AG09309 (cell line): ENCODE measurements at regions not wholly inside any gene's neighbourhood (a gene's known extent, or its start where the extent isn't known, plus 50 kb on each side); places are given as distances from the start of the nearest gene placed in this dataset.

Source experiments
- DNase-seq: peaks from one replicate; pipeline ENCODE4 v3.0.0-alpha.2; 2010; ENCODE audit warnings: low read depth
- H3K4me3 ChIP-seq: 2 replicates; pipeline ENCODE4 v1.5.1; 2011; ENCODE audit warnings: mild to moderate bottlenecking, low read depth, low read length, moderate library complexity; ENCODE audit not compliant: control insufficient read depth
- TF ChIP-seq, protein P1 (sequence below): IDR thresholded peaks from 2 replicates; pipeline ENCODE4 v1.5.1; 2011; ENCODE audit warnings: mild to moderate bottlenecking, low read depth, low read length, inconsistent platforms; ENCODE audit not compliant: insufficient read depth, control insufficient read depth; ENCODE audit errors: missing control alignments

DNA sequence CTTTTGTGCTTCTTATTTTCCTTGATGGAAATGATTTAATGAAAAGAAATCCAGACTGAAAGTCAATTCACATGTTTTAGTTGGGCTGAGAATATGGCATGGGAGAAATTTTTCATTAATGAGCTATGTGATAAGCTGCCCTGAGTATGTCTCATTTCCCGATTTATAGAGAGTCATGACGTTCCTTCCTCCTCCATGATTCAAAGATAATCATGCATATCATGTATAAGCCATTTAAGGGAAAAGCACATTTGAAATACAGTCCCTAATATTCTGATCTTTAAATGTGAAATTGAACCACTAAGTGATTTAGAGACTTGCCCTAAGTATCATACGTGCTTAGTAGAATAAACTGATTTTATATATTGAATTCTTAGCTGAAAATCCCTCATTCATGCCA is 840.9 kb downstream of the PCDH17 start:
- DNase-seq, result no peak
- TF ChIP-seq, protein P1, sequence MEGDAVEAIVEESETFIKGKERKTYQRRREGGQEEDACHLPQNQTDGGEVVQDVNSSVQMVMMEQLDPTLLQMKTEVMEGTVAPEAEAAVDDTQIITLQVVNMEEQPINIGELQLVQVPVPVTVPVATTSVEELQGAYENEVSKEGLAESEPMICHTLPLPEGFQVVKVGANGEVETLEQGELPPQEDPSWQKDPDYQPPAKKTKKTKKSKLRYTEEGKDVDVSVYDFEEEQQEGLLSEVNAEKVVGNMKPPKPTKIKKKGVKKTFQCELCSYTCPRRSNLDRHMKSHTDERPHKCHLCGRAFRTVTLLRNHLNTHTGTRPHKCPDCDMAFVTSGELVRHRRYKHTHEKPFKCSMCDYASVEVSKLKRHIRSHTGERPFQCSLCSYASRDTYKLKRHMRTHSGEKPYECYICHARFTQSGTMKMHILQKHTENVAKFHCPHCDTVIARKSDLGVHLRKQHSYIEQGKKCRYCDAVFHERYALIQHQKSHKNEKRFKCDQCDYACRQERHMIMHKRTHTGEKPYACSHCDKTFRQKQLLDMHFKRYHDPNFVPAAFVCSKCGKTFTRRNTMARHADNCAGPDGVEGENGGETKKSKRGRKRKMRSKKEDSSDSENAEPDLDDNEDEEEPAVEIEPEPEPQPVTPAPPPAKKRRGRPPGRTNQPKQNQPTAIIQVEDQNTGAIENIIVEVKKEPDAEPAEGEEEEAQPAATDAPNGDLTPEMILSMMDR, result no peak
- H3K4me3 ChIP-seq, result no peak overlapping the region

DNA sequence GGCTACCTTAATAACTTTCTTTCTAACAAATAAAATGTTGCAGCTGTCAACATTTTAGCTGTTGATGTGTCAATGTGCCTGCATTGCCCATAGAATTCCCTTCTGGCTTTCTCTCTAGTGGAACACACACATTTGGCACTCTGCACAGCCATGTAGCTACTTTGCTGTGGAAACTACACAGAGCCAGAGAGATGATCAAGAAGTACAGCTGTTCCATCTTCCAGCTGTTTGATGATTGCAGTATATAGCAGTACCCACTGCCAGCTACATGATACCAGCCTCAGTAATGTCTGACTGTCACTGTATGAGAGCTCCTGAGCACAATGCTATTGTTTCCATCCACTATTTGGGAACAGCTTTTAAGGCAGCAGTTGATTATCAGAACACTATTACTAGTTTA is 843.0 kb downstream of the PCDH17 start:
- no peak for DNase-seq
- no peak overlapping the region for H3K4me3 ChIP-seq
- TF ChIP-seq, protein P1, result no peak

DNA sequence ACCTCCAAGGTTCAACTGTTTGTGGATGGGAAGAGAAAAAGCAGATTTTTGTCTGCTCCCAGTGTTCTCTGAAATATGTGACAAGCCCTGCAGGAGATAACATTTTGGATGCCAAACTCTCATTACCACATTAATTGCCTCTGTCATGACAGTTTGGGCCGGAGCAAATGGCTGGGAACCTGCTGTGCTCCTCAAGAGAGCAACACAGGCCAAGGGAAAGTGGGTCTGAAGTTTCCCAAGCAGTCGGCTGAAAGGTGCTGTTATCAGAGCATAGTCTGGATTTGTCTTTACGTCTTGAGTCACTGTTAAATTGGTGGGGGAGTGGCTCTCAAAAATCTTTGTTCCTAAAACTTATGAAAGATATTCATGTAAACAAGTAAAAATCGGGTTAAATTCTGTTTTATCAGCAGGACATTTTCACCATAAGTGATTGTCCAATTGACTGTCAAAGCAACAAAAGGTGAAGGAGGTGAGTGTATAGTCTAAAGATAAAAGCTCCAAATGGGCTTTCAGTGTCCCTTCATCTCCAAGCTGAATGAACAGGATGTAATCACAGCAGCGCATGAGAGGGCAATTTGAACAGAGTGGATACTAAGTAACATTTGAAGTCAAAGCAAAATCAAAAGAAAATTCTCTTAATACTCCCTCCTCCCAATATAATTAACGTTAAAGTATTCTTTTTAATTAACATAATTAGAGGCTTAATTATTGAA is 844.8 kb downstream of the PCDH17 start:
- no peak overlapping the region for H3K4me3 ChIP-seq
- TF ChIP-seq, protein P1, result no peak
- no peak for DNase-seq

DNA sequence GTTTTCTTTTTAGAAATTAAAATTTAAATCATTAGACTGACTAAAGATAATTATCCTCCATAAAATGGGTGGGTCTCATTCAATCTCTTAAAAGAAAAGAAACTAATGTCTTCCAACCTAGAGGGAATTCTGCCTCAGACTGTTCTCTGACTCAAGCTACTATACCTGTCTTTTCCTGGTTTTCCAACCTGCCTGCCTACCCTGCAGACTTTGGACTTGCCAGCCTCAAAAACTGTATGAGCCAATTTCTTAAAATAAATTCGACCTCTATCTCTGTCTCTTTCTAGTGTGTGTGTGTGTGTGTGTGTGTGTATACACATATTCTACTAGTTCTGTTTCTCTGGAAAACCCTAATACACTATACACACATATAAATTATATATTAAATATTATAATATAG is 847.3 kb downstream of the PCDH17 start:
- DNase-seq, result no peak
- H3K4me3 ChIP-seq, result no peak overlapping the region
- TF ChIP-seq, protein P1, result no peak

DNA sequence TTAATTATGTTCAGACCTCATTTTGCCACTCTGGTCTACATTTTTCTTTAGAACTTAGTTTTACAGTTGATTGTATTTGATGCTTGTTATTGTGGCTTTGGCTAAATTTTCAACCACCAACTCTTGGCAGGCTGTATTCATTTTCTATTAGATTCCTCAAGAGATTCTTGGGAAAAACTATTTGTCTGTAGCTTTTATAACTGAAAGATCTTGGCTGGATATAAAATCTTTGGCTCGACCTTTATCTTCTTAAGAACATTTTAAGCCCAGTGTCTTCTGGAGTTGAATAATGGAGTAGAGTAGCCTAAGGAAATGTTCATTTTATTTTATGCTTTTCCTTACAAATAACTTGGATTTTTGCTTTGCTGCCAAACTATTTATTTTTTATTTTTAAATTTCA is 848.5 kb downstream of the PCDH17 start:
- no peak for DNase-seq

DNA sequence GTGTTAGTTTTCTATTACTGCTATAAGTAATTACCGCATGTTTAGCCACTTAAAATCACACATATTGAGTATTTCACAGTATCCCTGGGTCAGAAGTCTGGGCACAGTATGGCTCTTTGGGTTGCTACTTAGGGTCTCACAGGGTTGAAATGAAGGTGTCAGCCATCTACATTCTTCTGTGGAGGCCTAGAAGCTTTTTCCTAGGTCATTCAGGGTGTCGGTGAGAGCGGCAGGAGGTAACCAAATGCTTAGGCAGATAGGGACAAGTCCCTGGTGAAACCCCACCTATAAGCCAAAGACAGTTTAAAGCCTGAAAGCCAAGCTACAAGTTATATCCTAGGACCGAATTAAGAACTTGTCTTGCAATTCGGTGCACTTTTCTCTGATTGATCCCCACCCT is 856.7 kb downstream of the PCDH17 start:
- no peak overlapping the region for H3K4me3 ChIP-seq
- TF ChIP-seq, protein P1, result no peak
- no peak for DNase-seq

More for the DNA sequence above, 848.5 kb downstream of the PCDH17 start:
- H3K4me3 ChIP-seq, result no peak overlapping the region
- TF ChIP-seq, protein P1, result no peak

DNA sequence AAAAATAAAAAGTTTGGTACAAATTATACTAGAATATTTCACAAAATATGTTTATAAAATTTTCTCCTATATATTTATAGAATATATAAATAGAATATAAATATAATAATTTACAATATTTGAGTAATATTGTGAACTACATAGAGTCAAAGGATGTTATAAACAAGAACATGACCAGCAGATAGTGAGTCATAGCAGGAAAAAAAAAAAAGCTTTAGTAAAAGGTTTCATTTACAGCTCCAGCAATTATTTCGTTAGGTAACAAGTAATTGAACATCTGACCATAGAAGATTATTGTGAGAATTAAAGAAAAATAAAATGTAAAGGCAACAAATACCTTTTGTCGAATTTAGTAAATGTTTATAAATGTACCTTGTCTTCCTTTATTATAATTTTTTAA is 864.1 kb downstream of the PCDH17 start:
- TF ChIP-seq, protein P1, result no peak
- no peak for DNase-seq
- no peak overlapping the region for H3K4me3 ChIP-seq
